NOMO-1 treated with DMSO at 0.1 percent for 48 hours (cell line): ENCODE measurements at regions not wholly inside any gene's neighbourhood (a gene's known extent, or its start where the extent isn't known, plus 50 kb on each side); places are given as distances from the start of the nearest gene placed in this dataset.
"Not testable (repeated sequence)": the region's sequence is repeated elsewhere in the genome, so short reads cannot be mapped to it uniquely, and the experiment has no call there.

Experiments used
- DNase-seq: peaks from one replicate; lab custom pipeline; 2025; ENCODE audit not compliant: unreplicated experiment; lab: John Stamatoyannopoulos, UW

GRCh38 chr2:174697255-174697654, 67.0 kb downstream of the CHRNA1 start:
- DNase-seq, result peak; percentile 61

- no peak for DNase-seq
These were observed 69.4 kb downstream of the CHRNA1 start for GRCh38 chr2:174694920-174695319.

- DNase-seq, result no peak
These were observed 69.9 kb downstream of the CHRNA1 start for GRCh38 chr2:174694196-174694878.

GRCh38 chr2:174693344-174693743, 70.9 kb downstream of the CHRNA1 start:
- no peak for DNase-seq

GRCh38 chr2:174692256-174692919, 71.9 kb downstream of the CHRNA1 start:
- no peak for DNase-seq

GRCh38 chr2:174691201-174691779, 73.0 kb downstream of the CHRNA1 start:
- DNase-seq, result no peak

- no peak for DNase-seq
These were observed 74.2 kb downstream of the CHRNA1 start for GRCh38 chr2:174690026-174690425.

- peak; percentile 79 for DNase-seq
These were observed 76.2 kb downstream of the CHRNA1 start for GRCh38 chr2:174688079-174688478.

GRCh38 chr2:174686430-174686829, 77.8 kb downstream of the CHRNA1 start:
- no peak for DNase-seq

GRCh38 chr2:174683392-174683759, 80.9 kb downstream of the CHRNA1 start:
- peak; percentile 62 for DNase-seq

- no peak for DNase-seq
These were observed 81.5 kb downstream of the CHRNA1 start for GRCh38 chr2:174682578-174683391.

- no peak for DNase-seq
These were observed 82.2 kb downstream of the CHRNA1 start for GRCh38 chr2:174682007-174682577.

GRCh38 chr2:174681099-174682006, 82.9 kb downstream of the CHRNA1 start:
- DNase-seq, result peak; percentile 18

GRCh38 chr2:174680221-174680620, 82.6 kb upstream of the WIPF1 start:
- DNase-seq, result no peak

- no peak for DNase-seq
These were observed 80.8 kb upstream of the WIPF1 start for GRCh38 chr2:174678395-174678794.

GRCh38 chr2:174675615-174676014, 78.0 kb upstream of the WIPF1 start:
- DNase-seq, result no peak

GRCh38 chr2:174673876-174674275, 76.3 kb upstream of the WIPF1 start:
- DNase-seq, result no peak

GRCh38 chr2:174673440-174673839, 75.8 kb upstream of the WIPF1 start:
- no peak for DNase-seq

- not testable (repeated sequence) for DNase-seq
These were observed 73.9 kb upstream of the WIPF1 start for GRCh38 chr2:174671532-174671931.

GRCh38 chr2:174670446-174670845, 72.8 kb upstream of the WIPF1 start:
- DNase-seq, result no peak
